HG02571 (cell line): ENCODE measurements at regions not wholly inside any gene's neighbourhood (a gene's known extent, or its start where the extent isn't known, plus 50 kb on each side); places are given as distances from the start of the nearest gene placed in this dataset.
"Not testable (repeated sequence)": the region's sequence is repeated elsewhere in the genome, so short reads cannot be mapped to it uniquely, and the experiment has no call there.

Experiments used
- ATAC-seq: cut with Tn5 transposase; IDR thresholded peaks from one replicate; pipeline ENCODE4 v1.9.1; 2021; ENCODE audit warnings: mild to moderate bottlenecking, moderate library complexity; ENCODE audit not compliant: unreplicated experiment

GRCh38 chr5:72693546-72694205 is 122.8 kb upstream of the TNPO1 start:
- ATAC-seq, result no peak

DNA sequence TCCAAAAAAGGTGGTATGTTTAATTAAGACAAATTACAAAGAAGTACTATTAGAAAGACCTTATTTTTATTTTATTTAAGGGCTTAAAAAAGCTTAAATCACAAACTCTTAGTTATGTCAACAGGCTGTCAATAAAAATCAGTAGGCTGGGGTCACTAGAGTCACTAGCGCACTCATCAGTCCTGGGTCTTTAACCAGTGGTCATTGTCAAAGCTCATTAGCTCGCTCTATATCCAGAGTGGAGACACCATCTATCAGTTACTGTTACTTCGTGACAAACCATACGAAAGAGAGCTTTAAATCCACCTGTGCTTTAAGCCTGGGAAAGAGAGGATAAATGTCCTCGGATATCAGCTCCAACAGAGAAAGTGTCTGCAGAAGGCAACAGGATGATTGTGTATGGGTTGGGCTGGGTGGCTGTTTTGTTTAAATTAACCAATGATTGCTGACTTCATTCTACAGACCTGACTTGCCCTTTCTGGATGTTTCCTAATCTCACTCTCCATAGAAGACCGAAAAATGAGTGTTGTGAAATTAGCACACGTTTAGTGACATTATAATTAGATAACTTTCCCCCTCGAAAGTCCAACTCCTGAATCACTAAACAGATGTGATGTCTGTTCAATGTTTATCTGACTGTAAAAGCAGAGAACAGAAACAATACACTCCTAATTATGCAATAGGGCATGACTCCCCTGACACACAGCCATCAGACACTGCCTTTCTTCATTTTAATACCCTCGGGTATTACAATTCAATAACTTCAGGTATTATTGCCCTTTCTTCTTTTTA is 123.6 kb upstream of the TNPO1 start:
- ATAC-seq, result no peak

- no peak for ATAC-seq
Measured at GRCh38 chr5:72692231-72692637, 124.2 kb upstream of the TNPO1 start.

DNA sequence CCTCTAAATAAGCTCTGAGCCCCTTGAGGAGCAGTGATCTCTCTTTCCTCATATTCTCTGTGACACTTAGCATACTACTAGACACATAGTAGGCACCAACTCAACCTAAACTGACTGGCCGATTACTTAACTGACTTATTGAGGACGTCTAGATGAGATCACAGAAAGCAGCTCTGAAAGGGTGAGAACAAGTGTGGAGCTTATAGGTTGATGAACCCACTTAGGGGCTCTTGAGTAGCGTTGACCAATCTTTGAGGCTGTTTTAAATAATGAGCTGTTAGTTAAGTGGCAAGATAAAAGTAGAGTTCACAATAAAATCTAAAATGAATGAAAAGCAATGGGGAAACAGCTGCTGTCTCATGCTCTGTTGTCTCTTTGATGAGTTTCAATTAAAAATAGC is 124.7 kb upstream of the TNPO1 start:
- no peak for ATAC-seq

GRCh38 chr5:72688916-72689315 is 127.5 kb upstream of the TNPO1 start:
- no peak for ATAC-seq

GRCh38 chr5:72687288-72687687 is 129.2 kb upstream of the TNPO1 start:
- ATAC-seq, result no peak

- no peak for ATAC-seq
Measured at GRCh38 chr5:72682561-72682960, 133.9 kb upstream of the TNPO1 start.

DNA sequence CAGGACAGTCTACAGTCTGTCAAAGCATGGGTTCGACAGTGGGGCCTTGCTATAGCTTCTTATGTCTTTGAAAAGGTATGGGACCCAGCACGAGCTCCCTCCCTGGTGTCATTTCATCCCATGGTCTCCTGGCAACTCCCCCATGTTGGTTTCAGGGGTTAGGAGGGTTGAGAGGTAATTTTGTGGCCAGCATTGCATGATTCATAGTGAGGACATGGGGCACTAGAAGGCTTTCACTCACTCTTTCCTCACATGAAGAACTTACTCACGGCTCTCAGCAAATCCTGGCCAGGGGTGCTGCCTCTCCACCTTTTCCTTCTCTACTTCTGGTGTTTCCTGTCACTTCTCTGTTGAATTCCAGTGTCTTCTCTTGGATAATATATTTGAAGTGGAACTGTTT is 134.7 kb upstream of the TNPO1 start:
- ATAC-seq, result no peak

GRCh38 chr5:72677447-72677846 is 139.0 kb upstream of the TNPO1 start:
- ATAC-seq, result no peak

- not testable (repeated sequence) for ATAC-seq
Measured at GRCh38 chr5:72676831-72677230, 139.6 kb upstream of the TNPO1 start.

GRCh38 chr5:72673623-72674022 is 142.8 kb upstream of the TNPO1 start:
- ATAC-seq, result no peak

DNA sequence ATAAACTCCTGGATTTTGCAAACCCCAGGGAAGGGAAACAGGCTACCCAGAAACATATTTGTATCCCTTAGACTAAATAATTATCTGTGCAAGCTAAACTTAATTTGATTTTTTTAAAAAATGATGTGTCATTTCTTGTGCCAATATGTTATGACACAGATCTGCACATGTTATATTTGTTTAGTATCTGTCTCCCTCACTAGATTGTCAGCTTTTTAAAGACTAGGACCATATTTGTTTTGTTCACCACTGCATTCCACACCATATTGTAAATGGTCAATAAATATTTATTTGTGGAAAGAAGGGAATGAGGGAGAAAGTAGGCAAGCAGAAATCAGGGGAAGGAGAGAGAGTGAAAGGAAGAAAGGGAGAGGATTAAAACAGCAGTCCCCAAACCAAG is 143.3 kb upstream of the TNPO1 start:
- no peak for ATAC-seq

DNA sequence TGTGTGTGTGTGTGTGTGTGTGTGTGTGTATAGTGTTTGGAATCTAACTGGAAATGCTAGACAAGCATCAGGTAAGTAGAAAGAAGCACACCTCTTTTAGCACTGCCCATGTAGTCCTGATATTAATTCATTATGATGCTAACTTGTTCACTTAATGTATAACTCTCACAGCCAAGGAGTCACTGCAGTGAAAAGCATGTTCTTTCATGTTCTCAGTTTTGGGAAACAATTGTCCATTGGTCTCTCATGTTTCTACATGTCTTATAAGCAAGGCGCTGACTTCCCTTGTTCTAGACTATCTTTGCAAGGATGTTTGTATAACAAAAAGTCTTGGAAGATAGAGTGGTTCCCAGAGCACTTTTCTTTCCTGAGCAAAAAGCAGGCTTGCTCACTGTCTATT is 148.8 kb upstream of the TNPO1 start:
- no peak for ATAC-seq

- no peak for ATAC-seq
Measured at GRCh38 chr5:72662936-72663335, 153.5 kb upstream of the TNPO1 start.

- ATAC-seq, result no peak
Measured at GRCh38 chr5:72662305-72662704, 154.2 kb upstream of the TNPO1 start.

GRCh38 chr5:72661405-72661804 is 154.2 kb upstream of the ZNF366 start:
- no peak for ATAC-seq

DNA sequence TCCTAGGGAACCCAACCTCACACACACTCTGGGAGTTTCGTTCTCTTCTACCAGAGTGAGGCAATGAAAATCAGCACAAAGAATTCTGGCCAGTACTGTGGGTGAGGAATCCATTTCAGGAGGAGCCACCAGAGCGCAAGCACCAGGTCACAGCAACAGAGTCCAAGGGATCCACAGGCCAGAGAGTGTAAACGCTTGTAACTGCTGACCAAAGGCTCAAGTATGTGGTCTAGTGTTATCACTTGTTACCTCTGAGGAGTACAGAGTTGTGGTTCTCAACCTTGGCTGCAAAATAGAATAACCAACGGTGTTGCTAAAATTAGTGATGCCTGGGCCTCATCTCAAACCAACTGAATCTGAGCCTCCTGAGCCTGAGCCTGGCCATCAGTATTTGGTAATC is 152.5 kb upstream of the ZNF366 start:
- no peak for ATAC-seq

DNA sequence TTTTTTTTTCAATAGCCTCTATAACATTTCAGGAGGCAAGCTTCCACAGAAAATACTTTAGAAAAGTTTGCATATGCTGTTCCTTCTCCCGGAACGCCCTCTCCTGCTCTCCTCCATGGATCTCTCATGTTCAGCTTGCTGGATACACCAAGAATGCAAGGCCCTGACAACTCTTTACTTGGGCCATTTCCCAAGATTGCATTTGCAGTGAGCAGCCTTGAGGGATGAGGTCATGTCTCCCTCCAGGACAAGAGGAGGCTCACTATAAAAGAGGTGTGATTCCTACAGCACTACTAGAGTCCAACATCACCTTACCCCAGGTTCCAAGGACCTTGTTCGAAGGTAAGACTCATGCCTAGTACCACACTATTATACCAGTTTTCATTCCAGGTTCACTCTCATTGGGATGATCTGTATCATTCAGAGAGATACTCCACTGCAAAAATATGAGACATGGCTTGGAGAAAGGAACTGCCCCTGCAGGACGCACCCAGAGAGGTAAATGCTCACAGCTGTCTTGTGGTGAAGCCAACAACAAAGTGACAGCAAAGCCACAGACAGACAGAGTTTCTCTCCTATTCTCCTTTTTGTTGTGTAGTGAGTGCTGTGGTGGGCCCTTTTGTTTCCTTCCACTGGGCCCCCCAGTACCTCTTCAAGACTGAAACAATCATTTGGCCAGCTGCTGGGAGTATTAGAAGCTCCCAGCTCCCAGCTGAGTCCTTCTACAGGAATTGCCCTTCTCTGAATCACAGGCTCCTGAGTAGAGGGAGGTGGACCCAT is 151.7 kb upstream of the ZNF366 start:
- ATAC-seq, result no peak

DNA sequence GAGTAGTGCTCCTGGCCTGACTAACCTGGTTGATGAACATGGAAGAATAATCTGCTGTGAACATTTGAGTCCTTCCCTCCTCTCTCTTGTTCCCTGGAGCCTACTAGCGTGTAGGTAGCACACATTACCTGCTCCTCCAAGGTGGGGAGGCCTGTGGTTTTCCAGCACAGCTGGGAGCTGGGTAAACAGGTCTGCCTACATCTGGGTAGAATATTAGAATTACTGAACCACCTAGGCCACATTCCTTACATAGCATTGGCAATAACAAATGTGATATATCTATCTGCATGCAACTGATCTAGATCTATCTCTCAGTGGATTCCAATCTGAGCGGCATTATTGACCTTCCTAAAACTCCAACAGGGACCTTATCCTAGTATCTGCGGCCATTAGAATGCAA is 151.0 kb upstream of the ZNF366 start:
- ATAC-seq, result no peak

DNA sequence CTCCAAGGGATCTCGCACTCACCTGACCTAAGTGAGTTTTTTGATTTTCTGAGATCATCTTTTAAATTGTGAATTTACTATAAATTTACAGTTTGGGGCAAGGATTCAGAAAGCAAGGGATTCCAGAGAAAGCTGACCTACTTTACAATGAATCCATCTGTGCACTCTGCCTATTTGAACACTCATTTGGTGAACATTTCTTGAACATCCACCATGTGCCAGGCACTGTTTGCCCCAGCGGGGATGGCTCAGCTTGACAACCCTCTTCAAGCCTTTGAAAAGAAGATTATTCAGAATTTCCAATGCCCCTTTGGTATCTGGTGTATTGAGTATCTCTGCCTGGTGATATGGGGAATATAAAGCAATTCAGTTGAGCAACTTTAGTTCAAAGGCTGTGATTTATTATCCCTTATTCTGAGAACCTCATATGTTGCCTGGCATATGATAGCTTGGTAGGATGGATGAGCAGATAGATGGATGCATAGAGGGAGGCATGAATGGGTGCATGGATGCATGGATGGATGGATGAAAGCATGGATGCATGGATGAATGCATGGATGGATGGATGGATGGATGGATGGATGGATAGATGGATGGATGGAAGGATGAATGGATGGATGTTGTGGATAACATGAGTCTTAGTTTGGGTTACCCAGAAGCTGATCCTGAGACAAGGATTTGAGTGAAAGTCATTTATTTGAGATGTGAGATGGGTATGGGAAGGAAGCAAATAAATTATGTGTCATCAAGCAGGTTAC is 149.7 kb upstream of the ZNF366 start:
- no peak for ATAC-seq

GRCh38 chr5:72656331-72656730 is 149.1 kb upstream of the ZNF366 start:
- no peak for ATAC-seq
